Spleen (tissue), 11 donors: ENCODE measurements at regions not wholly inside any gene's neighbourhood (a gene's known extent, or its start where the extent isn't known, plus 50 kb on each side); places are given as distances from the start of the nearest gene placed in this dataset.

Source experiments
- DNase-seq: peaks from one replicate; pipeline ENCODE4 v3.0.0-alpha.2; 2020
- H3K27ac ChIP-seq, 8 donors: fragments of 200-600 bp; sonication (generic) in 7 of 8; 1 replicate in 4 of 8; 2 replicates in 4 of 8; pipeline versions ENCODE4 v1.5.0 to v1.8.0; 2016 to 2021; ENCODE audit warnings: inconsistent platforms in 4 of 8, mild to moderate bottlenecking in 4 of 8, moderate library complexity in 1 of 8
- H3K27me3 ChIP-seq, 7 donors: fragments of 200-600 bp; sonication (generic) in 6 of 7; replicated peaks in 1 of 7; 1 replicate in 4 of 7; 2 replicates in 3 of 7; pipeline versions ENCODE4 v1.5.0 to v1.8.0; 2016 to 2021; ENCODE audit warnings: inconsistent platforms in 3 of 7, mild to moderate bottlenecking in 1 of 7
- H3K36me3 ChIP-seq, 6 donors: fragments of 200-600 bp; sonication (generic) in 5 of 6; 1 replicate in 4 of 6; 2 replicates in 2 of 6; pipeline versions ENCODE4 v1.5.0 to v1.8.0; 2016 to 2021; ENCODE audit warnings: inconsistent platforms in 2 of 6
- H3K4me1 ChIP-seq, 6 donors: fragments of 200-600 bp; sonication (generic) in 5 of 6; 1 replicate in 3 of 6; 2 replicates in 3 of 6; pipeline versions ENCODE4 v1.5.0 to v1.8.0; 2016 to 2021; ENCODE audit warnings: inconsistent platforms in 3 of 6
- H3K4me3 ChIP-seq, 8 donors: fragments of 200-600 bp; sonication (generic) in 7 of 8; 1 replicate in 4 of 8; 2 replicates in 4 of 8; pipeline versions ENCODE4 v1.5.0 to v1.8.0; 2016 to 2021; ENCODE audit warnings: inconsistent platforms in 4 of 8, mild to moderate bottlenecking in 4 of 8, moderate library complexity in 2 of 8
- H3K9me3 ChIP-seq, 8 donors: fragments of 200-600 bp; sonication (generic) in 7 of 8; 1 replicate in 4 of 8; 2 replicates in 4 of 8; pipeline versions ENCODE4 v1.5.0 to v1.8.0; 2016 to 2021; ENCODE audit warnings: inconsistent platforms in 4 of 8
- POLR2A ChIP-seq, 3 donors: fragments of 450-650 bp; IDR thresholded peaks; one replicate each; pipeline ENCODE4 v1.5.1; 2017; ENCODE audit warnings: antibody characterized with exemption in 3 of 3, mild to moderate bottlenecking in 1 of 3
- POLR2AphosphoS5 ChIP-seq, 3 donors: sonication (generic); formaldehyde crosslinking; IDR thresholded peaks; one replicate each; pipeline ENCODE4 v1.5.1; 2017; ENCODE audit warnings: antibody characterized with exemption in 3 of 3
- WGBS, 5 donors: extraction: QIAGEN DNeasy Blood & Tissue Kit in 3 of 5; methylation state at CpG; one replicate each; pipeline versions ENCODE4 v1.1.5 to v1.1.7; 2013 to 2018; 5-methylcytosine and 5-hydroxymethylcytosine counted together
- intact Hi-C: fragments of 100-400 bp; cut with DNase I; formaldehyde crosslinking; loops from one replicate; pipeline ENCODE4 v1.15.0; 2023; ENCODE audit warnings: low total_unique reads
- TF ChIP-seq, protein P1 (sequence below), 11 experiments: fragments of 200-600 bp in 7 of 11; fragments of 450-650 bp in 4 of 11; sonication (generic) in 4 of 11; IDR thresholded peaks in 8 of 11; conservative IDR thresholded peaks in 3 of 11; 1 replicate in 7 of 11; 2 replicates in 4 of 11; pipeline versions ENCODE4 v1.4.0 to v1.8.0; 2016 to 2021; ENCODE audit warnings: antibody characterized with exemption in 11 of 11, inconsistent platforms in 4 of 11, mild to moderate bottlenecking in 1 of 11
- donor health status: healthy with polysubstance abuse.
- donor health status: DM: no; HTN: no; CAD: no; lungs with moderate emphysema.
- donor health status: DM: no; HTN: no; CAD: no.
- donor health status: Bipolar disorder and iron deficiency.
- donor health status: healthy.
- donor health status: DM: no; HTN: no; CAD: no.
- donor health status: DM: yes; HTN: yes; CAD: no.

DNA sequence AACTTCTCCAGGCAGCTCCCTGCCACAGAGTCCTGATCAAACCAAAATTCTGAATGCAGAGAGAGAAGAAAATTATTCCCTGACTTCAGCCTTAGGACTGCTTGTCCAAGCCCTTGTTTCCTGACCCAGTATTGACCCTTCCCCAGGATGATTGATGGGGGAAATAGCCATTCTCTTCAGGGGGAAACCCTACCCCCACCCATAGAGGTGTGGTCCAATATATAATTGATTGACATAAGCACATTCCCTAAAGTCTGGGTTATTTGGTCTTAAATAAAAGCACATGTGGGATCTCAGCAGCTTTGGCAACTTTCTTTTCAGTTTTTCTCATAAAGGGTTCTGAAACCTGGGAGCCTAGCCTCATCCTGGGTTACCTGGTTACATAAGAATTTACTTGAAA is 201.2 kb upstream of the DDHD1 start:
- Histone ChIP-seq H3K4me3 (no peak overlapping the region), H3K9me3 (no peaks in the 10 kb centered on the region), H3K36me3 (no peaks in the 10 kb centered on the region), H3K27me3 (no peaks in the 10 kb centered on the region), H3K4me1 (no peaks in the 10 kb centered on the region), H3K27ac (no peak overlapping the region)
- intact Hi-C loops: no loop called here
- no peak for DNase-seq
- TF ChIP-seq POLR2AphosphoS5 (IDR thresholded peaks at IDR 0.05) (no peak), POLR2A (IDR thresholded peaks at IDR 0.05) (no peak)
- TF ChIP-seq, protein P1, sequence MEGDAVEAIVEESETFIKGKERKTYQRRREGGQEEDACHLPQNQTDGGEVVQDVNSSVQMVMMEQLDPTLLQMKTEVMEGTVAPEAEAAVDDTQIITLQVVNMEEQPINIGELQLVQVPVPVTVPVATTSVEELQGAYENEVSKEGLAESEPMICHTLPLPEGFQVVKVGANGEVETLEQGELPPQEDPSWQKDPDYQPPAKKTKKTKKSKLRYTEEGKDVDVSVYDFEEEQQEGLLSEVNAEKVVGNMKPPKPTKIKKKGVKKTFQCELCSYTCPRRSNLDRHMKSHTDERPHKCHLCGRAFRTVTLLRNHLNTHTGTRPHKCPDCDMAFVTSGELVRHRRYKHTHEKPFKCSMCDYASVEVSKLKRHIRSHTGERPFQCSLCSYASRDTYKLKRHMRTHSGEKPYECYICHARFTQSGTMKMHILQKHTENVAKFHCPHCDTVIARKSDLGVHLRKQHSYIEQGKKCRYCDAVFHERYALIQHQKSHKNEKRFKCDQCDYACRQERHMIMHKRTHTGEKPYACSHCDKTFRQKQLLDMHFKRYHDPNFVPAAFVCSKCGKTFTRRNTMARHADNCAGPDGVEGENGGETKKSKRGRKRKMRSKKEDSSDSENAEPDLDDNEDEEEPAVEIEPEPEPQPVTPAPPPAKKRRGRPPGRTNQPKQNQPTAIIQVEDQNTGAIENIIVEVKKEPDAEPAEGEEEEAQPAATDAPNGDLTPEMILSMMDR (IDR thresholded peaks at IDR 0.05 in 8 of 11, conservative IDR thresholded peaks at IDR 0.05 in 3 of 11): no peak

- no peaks in the 10 kb centered on the region for H3K4me1 ChIP-seq
- intact Hi-C loops: no loop called here
- DNase-seq: no peak
- H3K27ac ChIP-seq: no peak overlapping the region
- TF ChIP-seq POLR2A (IDR thresholded peaks at IDR 0.05) (no peak), POLR2AphosphoS5 (IDR thresholded peaks at IDR 0.05) (no peak)
- TF ChIP-seq, protein P1 (IDR thresholded peaks at IDR 0.05 in 8 of 11, conservative IDR thresholded peaks at IDR 0.05 in 3 of 11): no peak
- H3K4me3 ChIP-seq: no peak overlapping the region
- H3K36me3 ChIP-seq: no peaks in the 10 kb centered on the region
- no peaks in the 10 kb centered on the region for H3K9me3 ChIP-seq
- H3K27me3 ChIP-seq: no peaks in the 10 kb centered on the region
These were observed 197.7 kb upstream of the DDHD1 start for GRCh38 chr14:53350866-53351265.

- intact Hi-C loops: no loop called here
- Histone ChIP-seq H3K4me1 (no peaks in the 10 kb centered on the region), H3K4me3 (no peak overlapping the region), H3K36me3 (no peaks in the 10 kb centered on the region), H3K9me3 (no peaks in the 10 kb centered on the region), H3K27me3 (no peaks in the 10 kb centered on the region), H3K27ac (no peak overlapping the region)
- TF ChIP-seq POLR2A (IDR thresholded peaks at IDR 0.05) (no peak), POLR2AphosphoS5 (IDR thresholded peaks at IDR 0.05) (no peak)
- TF ChIP-seq, protein P1 (IDR thresholded peaks at IDR 0.05 in 8 of 11, conservative IDR thresholded peaks at IDR 0.05 in 3 of 11): no peak
- 88 to 96% (median 95%) methylated on average over 2 of the region's 2 CpGs for WGBS, 5 donors
- DNase-seq: no peak
These were observed 197.3 kb upstream of the DDHD1 start for GRCh38 chr14:53350429-53350828.

DNA sequence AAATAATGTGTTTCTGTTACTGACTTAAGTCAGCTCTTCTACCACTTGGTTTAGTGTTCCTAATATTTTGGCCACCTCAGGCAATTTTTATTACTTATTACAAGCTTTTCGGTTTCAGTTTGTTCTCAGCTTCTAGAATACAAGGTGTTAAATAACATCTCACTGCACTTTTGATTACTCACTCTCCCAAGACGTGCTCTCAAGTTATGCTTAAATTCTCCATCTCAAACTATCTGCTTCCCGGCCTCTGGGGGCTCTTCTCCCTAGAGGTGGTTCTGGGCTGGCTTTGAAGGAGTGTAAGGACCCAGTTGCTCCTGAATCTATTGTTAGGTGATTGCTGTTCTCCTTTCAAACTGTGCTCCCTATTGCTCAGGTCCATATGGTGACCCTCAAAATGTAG is 193.9 kb upstream of the DDHD1 start:
- Histone ChIP-seq H3K27ac (no peak overlapping the region), H3K36me3 (no peaks in the 10 kb centered on the region), H3K9me3 (no peaks in the 10 kb centered on the region), H3K4me3 (no peak overlapping the region), H3K4me1 (no peaks in the 10 kb centered on the region), H3K27me3 (no peaks in the 10 kb centered on the region)
- 78 to 95% (median 86%) methylated on average over 3 of the region's 3 CpGs for WGBS, 5 donors
- TF ChIP-seq POLR2A (IDR thresholded peaks at IDR 0.05): no peak
- TF ChIP-seq, protein P1 (IDR thresholded peaks at IDR 0.05 in 8 of 11, conservative IDR thresholded peaks at IDR 0.05 in 3 of 11): no peak
- TF ChIP-seq POLR2AphosphoS5 (IDR thresholded peaks at IDR 0.05): no peak
- intact Hi-C loops: no loop called here
- no peak for DNase-seq
